HuH-7 (cell line): ENCODE measurements at regions not wholly inside any gene's neighbourhood (a gene's known extent, or its start where the extent isn't known, plus 50 kb on each side); places are given as distances from the start of the nearest gene placed in this dataset.

Experiments
- DNase-seq: peaks from one replicate; pipeline ENCODE4 v3.0.0; 2011; ENCODE audit warnings: low spot score

- no peak for DNase-seq
Measured at GRCh38 chr1:30360281-30360680, 363.1 kb downstream of the MATN1 start.

- no peak for DNase-seq
Measured at GRCh38 chr1:30359539-30360220, 363.7 kb downstream of the MATN1 start.

- no peak for DNase-seq
Measured at GRCh38 chr1:30358500-30358899, 364.9 kb downstream of the MATN1 start.

GRCh38 chr1:30356839-30357238 lies 366.5 kb downstream of the MATN1 start:
- no peak for DNase-seq

- no peak for DNase-seq
Measured at GRCh38 chr1:30354410-30354809, 369.0 kb downstream of the MATN1 start.

- peak; percentile 15 for DNase-seq
Measured at GRCh38 chr1:30353637-30354036, 369.7 kb downstream of the MATN1 start.

GRCh38 chr1:30348147-30348546 lies 375.2 kb downstream of the MATN1 start:
- DNase-seq, result no peak

GRCh38 chr1:30345491-30346130 lies 377.8 kb downstream of the MATN1 start:
- DNase-seq, result no peak

- DNase-seq, result no peak
Measured at GRCh38 chr1:30343562-30343961, 379.8 kb downstream of the MATN1 start.

GRCh38 chr1:30342535-30343141 lies 380.7 kb downstream of the MATN1 start:
- no peak for DNase-seq

- no peak for DNase-seq
Measured at GRCh38 chr1:30340934-30341333, 382.5 kb downstream of the MATN1 start.

- no peak for DNase-seq
Measured at GRCh38 chr1:30339866-30340265, 383.5 kb downstream of the MATN1 start.

GRCh38 chr1:30338765-30339164 lies 384.6 kb downstream of the MATN1 start:
- no peak for DNase-seq

GRCh38 chr1:30337324-30337620 lies 386.1 kb downstream of the MATN1 start:
- DNase-seq, result no peak

- DNase-seq, result no peak
Measured at GRCh38 chr1:30336550-30337323, 386.6 kb downstream of the MATN1 start.

- DNase-seq, result no peak
Measured at GRCh38 chr1:30335997-30336390, 387.4 kb downstream of the MATN1 start.

GRCh38 chr1:30335389-30335996 lies 387.9 kb downstream of the MATN1 start:
- DNase-seq, result no peak

GRCh38 chr1:30334767-30335166 lies 388.6 kb downstream of the MATN1 start:
- DNase-seq, result no peak

- DNase-seq, result no peak
Measured at GRCh38 chr1:30332116-30333094, 391.0 kb downstream of the MATN1 start.

GRCh38 chr1:30331415-30332065 lies 391.8 kb downstream of the MATN1 start:
- DNase-seq, result no peak

- no peak for DNase-seq
Measured at GRCh38 chr1:30330644-30331043, 392.7 kb downstream of the MATN1 start.
